ENCODE measurements at regions not wholly inside any gene's neighbourhood (a gene's known extent, or its start where the extent isn't known, plus 50 kb on each side); places are given as distances from the start of the nearest gene placed in this dataset.

DNA sequence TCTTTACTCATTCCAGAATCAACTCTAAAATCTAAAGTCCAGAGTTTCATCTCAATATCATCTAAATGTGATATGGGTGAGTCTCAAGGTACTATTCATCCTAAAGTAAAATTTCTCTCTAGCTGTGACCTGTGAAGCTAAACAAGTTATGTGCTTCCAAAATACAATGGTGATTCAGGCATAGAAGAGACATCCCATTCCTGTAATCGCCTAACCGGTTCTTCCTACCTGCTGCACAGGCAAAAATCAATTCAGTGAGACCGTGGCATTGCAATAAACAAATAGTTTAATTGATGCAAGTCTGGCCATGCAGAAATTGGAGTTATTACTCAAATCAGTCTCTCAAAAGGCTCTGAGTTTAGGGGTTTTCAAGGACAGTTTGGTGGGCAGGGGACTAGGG, 232.8 kb downstream of the UBE3D start:
- BruUV-seq (replicated peaks): no TSS peak

More for the DNA sequence above, 232.8 kb downstream of the UBE3D start:
- Histone ChIP-seq H3K4me2 (ENCODE audit: control insufficient read depth, insufficient read depth) (no peak overlapping the region), H4K20me1 (ENCODE audit: control insufficient read depth, insufficient read depth) (no peaks in the 10 kb centered on the region), H3K27ac (ENCODE audit: control insufficient read depth, insufficient read depth) (no peak overlapping the region), H3K4me1 (ENCODE audit: control insufficient read depth, insufficient read depth, low read length) (no peaks in the 10 kb centered on the region), H3K79me2 (ENCODE audit: control insufficient read depth, insufficient read depth, low read length) (no peaks in the 10 kb centered on the region), H3K27me3 (replicated peaks in 1 of 2; ENCODE audit: control insufficient read depth in 2 of 2, insufficient read depth in 2 of 2, low read length in 1 of 2) (no peaks in the 10 kb centered on the region), H3K9ac (ENCODE audit: control insufficient read depth, insufficient read depth, low read length) (no peak overlapping the region), H2AFZ (ENCODE audit: control insufficient read depth, low read depth, low read length) (no peak overlapping the region), H3K4me3 (no peak overlapping the region), H3K9me3 (replicated peaks; ENCODE audit: control insufficient read depth, insufficient read depth, low read length) (no peaks in the 10 kb centered on the region), H3K36me3 (ENCODE audit: control insufficient read depth in 2 of 2, insufficient read depth in 2 of 2, low read length in 1 of 2) (no peaks in the 10 kb centered on the region)
- no peak for ATAC-seq
- TF ChIP-seq SMARCA5 (IDR thresholded peaks at IDR 0.05) (no peak), TCF12 (IDR thresholded peaks at IDR 0.05; ENCODE audit: low read depth, low read length) (no peak), CHD2 (IDR thresholded peaks at IDR 0.05; ENCODE audit: borderline replicate concordance, low read depth, low read length) (no peak), TCF3 (IDR thresholded peaks at IDR 0.05; ENCODE audit: borderline replicate concordance, insufficient read depth, low read depth, low read length) (no peak), ZNF207 (IDR thresholded peaks at IDR 0.05; ENCODE audit: borderline replicate concordance) (no peak), NRF1 (conservative IDR thresholded peaks at IDR 0.05; ENCODE audit: low read depth, low read length) (no peak), CHD1 (IDR thresholded peaks at IDR 0.05; ENCODE audit: low read depth, low read length) (no peak), ZNF622 (IDR thresholded peaks at IDR 0.05) (no peak), SUZ12 (IDR thresholded peaks at IDR 0.05; ENCODE audit: unreplicated experiment) (no peak), JUNB (IDR thresholded peaks at IDR 0.05) (no peak), HCFC1 (IDR thresholded peaks at IDR 0.05; ENCODE audit: low read length) (no peak), ZNF217 (IDR thresholded peaks at IDR 0.05) (no peak), ATF3 (IDR thresholded peaks at IDR 0.05; ENCODE audit: borderline replicate concordance, extremely low read depth, low read depth, low read length) (no peak), STAT3 (IDR thresholded peaks at IDR 0.05; ENCODE audit: low read depth, low read length) (no peak), CREM (IDR thresholded peaks at IDR 0.05; ENCODE audit: low read depth) (no peak)
- TF ChIP-seq, protein P1, sequence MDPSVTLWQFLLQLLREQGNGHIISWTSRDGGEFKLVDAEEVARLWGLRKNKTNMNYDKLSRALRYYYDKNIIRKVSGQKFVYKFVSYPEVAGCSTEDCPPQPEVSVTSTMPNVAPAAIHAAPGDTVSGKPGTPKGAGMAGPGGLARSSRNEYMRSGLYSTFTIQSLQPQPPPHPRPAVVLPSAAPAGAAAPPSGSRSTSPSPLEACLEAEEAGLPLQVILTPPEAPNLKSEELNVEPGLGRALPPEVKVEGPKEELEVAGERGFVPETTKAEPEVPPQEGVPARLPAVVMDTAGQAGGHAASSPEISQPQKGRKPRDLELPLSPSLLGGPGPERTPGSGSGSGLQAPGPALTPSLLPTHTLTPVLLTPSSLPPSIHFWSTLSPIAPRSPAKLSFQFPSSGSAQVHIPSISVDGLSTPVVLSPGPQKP (IDR thresholded peaks at IDR 0.05; ENCODE audit: low read depth, low read length): no peak
- ChIA-PET POLR2A (no interaction called here), SMC1A (ENCODE audit: uncharacterized antibody, unreplicated experiment) (no interaction called here), CTCF (no interaction called here), RAD21 (ENCODE audit: unreplicated experiment) (no interaction called here)
- intact Hi-C loops (cut with micrococcal nuclease; ENCODE audit: unreplicated experiment): no loop called here
- 41% methylated on average over 3 of the region's 3 CpGs for WGBS (ENCODE audit: insufficient coverage, insufficient replicate concordance, low lambda C conversion rate, missing lambda C conversion rate)
- DNase-seq (ENCODE audit: low read depth, low spot score): no peak
- in situ Hi-C loops (cut with MboI): no loop called here
- FAIRE-seq: no peak
